ENCODE measurements at regions not wholly inside any gene's neighbourhood (a gene's known extent, or its start where the extent isn't known, plus 50 kb on each side); places are given as distances from the start of the nearest gene placed in this dataset.
"Not testable (repeated sequence)": the region's sequence is repeated elsewhere in the genome, so short reads cannot be mapped to it uniquely, and the experiment has no call there.

DNA sequence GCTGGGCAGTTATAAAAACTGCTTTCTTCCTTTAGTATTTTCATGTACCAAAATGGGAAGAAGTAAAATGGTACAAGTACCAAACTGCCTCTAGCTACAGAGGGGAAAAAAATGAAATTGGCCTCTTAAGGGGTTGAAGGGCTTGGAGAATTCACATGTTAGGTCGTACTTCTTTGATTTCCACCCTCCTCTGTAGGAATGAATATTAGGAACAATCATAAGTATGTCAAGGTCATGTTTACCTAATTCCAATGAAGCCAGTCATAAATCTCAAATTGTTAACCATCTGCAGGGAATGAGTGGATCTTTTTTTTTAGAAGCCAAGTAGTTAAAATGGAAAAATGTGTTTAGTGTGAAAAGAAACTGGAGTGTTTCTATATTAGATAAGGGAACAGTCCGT is 772.6 kb downstream of the PRIM2 start:
- not testable (repeated sequence) for DNase-seq (ENCODE audit: low spot score)

DNA sequence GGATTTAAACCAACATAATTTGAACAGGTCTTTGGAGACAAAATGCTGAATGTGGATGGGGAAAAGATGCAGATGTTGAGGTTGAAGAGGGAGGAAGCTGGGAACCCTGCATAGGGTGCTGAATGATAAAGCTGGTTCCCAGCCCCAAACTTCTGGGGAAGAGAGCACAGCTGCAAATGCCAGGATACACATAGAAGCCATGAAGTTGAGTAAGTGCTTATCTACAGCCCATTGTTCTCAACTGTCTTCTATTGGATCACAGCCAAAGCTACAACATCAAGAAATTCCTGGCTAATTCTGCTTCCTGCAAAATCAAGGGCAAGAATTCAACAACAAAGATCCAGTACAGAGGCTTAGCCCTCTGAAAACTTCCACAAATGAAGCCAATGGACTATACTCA is 779.8 kb downstream of the PRIM2 start:
- not testable (repeated sequence) for DNase-seq (ENCODE audit: low spot score)

DNA sequence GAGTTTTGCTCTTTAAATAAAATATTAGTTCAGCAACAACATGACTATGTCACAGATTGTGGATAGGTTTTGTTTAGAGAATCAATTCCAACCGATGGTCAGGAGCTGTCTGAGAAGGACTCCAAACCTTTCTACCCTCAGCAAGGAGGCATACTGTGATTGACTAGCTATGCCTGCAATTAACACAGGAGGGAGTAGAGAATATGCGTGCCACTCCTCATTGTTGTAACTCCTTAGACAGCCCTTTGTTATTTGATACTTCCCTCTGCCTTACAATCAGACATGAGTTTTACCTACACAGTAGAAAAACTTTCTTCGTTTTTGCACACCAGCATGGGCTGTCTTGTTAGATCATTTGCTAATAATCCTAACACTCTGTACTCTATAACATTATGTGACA is 796.5 kb downstream of the PRIM2 start:
- peak; percentile 13 for DNase-seq (ENCODE audit: low spot score)

DNA sequence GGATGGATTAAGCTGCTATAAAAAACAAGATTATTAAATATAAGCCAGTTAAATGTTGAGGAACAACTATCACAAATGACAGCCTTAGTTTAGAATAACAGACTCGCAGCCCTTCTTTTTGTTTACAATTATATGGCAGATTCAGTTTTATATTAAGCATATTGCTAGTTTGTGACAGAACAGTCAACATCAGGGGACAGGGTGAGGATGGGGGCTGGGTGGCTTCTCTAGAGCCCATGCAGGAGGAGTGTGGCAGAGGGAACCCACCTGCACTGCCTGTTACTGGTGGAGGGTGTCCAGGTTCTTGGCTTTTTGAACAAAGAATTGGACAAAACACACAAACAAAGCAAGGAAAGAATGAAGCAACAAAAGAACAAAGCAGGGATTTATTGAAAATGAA is 799.7 kb downstream of the PRIM2 start:
- not testable (repeated sequence) for DNase-seq (ENCODE audit: low spot score)

DNA sequence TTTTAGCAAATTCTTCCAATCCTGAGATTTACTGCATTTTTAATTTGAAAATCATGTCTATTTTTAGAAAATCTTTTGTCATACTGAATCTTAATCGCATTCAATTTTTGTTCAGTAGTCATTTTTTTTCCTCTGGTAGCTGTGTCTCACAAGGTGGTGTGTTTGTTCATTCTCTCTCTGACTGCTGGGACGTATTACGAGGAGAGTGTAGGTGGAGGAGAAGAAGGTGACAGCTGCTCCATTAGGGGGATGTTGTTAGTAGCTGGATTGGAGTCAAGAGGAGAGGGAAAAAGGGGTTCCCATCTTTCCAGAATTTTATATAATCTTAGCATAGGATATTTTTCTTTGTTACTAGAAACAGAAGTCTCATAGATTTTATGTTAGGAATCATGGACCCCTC is 804.2 kb downstream of the PRIM2 start:
- DNase-seq (ENCODE audit: low spot score), result not testable (repeated sequence)

DNA sequence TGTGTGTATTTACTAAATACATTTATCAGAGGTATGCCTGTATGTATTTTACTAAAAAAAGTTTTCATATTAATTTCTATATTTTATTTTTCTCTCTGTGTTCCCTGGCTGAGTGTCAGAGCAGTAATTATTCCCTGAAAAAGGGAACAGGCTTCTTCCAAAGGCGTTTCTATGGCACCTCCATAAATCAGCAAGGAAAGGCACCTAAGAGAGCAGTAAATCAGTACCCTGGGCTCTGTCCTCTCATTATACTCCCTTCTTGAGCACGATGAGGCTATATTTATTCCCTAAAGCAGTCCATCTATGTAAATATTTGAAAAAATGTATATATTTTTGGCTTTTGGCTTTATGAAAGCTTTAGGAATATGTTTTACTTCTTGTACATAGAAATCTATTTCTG is 806.3 kb downstream of the PRIM2 start:
- DNase-seq (ENCODE audit: low spot score), result not testable (repeated sequence)

DNA sequence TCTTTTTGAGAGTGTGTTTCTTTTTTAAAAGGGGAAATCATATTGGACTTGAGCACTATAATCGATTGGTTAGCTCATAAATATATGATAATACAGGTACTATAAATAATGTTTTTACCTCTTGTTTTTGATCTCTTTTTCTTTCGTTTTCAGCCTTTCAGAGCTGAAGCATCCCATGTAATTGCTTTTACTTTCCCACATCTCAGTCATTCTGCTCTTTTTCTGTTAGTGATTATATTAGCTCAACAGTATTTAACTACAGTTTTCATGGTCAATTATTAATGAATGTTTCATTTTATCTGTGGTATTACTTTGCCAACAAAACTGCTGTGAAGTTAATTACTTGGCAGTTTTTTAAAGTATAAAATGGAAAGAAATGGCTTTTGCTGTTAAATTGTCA is 811.1 kb downstream of the PRIM2 start:
- DNase-seq (ENCODE audit: low spot score), result not testable (repeated sequence)

DNA sequence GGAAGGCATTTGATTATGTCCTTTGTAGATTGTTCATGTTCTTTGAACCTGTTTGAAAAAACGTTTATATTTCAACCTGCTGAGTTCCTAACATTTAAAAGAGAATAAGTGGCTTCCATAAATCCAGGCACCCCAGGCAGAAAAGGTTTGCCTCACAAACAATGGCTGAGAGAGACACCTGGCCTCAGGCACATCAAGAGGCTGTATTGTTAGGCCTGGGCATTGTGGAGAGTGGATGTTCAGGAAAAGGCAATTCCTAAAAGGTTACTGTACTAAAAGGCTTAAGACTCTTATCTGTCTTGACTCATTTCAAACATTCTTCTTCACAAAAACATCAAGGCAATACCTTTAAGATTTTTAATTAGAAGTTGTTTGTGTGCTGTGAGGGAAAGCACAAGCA is 811.7 kb downstream of the PRIM2 start:
- not testable (repeated sequence) for DNase-seq (ENCODE audit: low spot score)

DNA sequence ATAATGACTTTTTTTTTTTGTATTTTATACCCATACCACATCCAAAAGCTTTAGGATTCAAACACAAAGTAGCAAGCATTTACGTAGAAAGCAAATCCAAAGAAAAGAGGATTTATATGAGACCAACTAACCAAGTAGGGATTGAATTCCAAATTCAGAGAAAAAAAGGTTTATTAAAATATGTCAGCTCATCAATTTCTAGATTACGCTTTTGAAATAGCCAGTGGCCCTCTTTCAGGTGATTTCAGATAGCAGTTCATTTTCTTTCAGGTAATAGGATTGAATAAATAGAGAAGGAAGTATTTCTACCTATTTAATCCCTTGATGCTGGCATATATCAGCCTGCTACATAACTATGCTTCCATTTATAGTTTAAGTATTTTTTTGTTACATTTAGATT is 822.3 kb downstream of the PRIM2 start:
- not testable (repeated sequence) for DNase-seq (ENCODE audit: low spot score)

DNA sequence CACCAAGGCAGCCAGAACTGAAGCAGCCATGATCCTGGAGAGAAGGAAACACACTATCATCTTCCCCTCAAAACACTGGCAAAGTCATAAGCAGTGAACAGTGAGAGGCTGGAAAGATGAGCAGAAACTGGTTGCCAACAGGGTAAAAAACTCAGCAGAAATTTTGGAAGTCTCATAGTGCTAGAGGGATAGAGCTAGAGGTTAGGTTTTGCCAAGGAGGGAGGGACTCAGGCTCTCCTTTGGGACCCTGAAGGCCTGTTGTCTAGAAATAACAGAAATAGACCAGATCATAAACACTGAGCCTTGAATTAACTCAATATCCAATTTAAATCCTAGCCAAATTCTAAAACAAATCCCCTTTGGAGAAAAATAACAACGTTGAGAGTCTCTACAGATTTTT is 853.6 kb downstream of the PRIM2 start:
- not testable (repeated sequence) for DNase-seq (ENCODE audit: low spot score)

DNA sequence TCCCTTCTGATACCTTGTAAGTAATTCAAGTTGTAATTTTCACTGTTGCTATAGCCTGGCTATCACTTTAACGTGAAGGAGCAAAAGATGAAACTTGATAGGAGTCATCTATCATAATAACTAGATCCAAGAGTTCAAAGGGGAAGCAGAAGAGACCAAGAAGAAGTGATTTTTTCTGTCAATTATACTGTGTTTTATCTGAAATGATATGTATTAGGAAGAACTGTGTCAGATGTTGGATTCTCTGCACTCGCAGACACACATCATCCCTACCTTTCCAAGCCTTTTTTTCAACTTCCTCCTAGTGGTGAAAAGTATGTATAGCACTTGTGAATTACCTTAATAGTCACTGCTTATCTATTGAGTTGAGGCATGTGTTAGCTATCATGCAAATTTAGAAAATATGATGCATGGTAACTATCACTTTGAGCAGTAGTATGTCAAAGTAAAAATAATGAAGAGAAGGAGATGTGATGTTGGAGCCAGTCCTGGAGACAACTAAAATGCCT is 864.2 kb downstream of the PRIM2 start:
- not testable (repeated sequence) for DNase-seq (ENCODE audit: low spot score)

DNA sequence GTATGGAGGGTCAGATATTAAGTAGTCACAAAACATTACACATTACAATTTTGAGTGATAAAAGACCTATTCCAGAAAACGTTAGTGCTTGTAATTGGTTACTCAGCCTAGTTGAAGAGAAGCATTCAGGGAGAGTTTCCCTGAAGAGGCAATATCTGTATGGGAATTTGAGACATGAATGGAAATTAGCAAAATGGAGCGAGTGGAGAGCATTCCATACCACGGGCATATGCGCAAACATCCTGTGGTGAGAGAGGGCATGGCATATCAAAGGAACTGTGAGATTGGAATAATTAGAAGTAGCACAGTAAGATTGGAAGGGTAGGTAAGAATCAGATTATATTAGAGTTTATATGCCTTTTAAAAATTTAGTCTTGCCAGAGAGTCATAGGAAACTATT is 867.9 kb downstream of the PRIM2 start:
- DNase-seq (ENCODE audit: low spot score), result not testable (repeated sequence)

DNA sequence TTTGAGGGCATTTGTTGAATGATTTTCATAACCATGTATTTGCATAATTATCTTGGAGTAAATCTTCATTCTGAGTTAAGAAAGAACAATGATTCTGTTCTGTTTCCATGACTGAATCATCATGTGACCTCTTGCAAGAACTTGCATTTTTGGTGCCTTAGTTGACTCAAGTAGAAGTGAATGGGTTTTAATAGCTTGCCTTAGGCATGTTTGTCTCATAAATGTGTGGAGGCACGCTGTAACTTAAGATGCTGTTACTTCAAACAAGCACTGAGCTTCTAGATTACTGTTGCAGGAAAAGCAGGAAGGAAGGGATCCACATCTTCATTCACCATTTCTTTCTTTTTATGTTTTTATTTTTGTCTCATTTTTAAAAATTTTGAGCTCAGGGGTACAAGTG is 875.8 kb downstream of the PRIM2 start:
- peak; percentile 68 for DNase-seq (ENCODE audit: low spot score)

DNA sequence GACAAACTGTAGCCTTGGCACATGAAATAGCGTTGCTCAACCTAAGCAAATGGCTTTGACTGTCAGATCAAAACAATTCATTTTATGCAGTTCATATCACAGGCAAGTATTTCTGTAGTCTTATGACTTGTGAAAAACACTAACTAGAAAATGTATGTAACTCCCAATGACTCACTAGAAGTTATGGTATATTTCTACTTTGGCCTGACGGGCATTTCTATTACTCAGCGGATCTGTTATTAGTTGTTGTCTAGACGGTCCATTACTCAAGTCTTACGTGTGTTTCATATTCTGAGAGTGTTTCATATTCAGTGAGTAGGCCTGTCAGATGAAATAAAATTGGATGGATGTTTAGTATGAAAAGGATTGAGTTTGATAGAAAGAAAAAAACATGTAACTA is 880.9 kb downstream of the PRIM2 start:
- DNase-seq (ENCODE audit: low spot score), result no peak

DNA sequence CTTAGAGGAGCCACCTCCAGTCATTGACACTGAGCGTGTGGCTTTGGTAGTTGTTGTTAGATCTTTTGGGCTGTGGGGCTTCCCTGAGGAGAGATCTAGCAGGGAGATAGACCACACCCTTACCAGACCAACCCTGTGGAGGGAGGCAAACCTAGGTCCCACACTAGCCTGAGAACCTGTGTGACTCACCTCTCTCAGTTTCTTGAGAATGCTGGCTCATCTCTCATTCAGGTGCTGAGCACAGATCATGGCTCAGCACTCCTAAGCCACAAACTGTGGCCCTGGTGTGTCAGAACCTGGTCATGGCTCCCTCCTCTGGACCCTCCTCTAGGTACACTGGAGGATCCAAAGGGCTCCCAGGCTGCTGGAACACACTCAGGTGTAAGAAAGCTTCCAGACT is 919.7 kb downstream of the PRIM2 start:
- DNase-seq (ENCODE audit: low spot score), result not testable (repeated sequence)

DNA sequence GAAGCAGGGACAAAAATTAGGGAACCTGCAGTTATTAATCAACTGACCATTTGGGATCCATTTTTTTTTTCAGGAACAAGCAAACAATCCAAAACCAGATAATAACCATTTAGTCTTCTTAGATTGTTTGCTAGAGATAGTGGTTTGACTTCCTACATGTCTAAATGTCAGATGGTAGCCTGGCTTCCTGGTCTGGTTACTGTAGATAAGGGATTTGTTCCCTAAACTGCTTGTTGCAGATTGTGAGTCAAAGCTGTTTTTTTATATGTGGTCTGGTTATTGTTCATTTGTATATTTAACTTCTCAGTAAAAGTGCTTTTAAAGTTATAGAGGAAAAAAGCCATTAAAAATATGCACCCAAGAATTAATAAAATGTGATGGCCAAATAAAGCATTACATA is 921.0 kb downstream of the PRIM2 start:
- DNase-seq (ENCODE audit: low spot score), result not testable (repeated sequence)

DNA sequence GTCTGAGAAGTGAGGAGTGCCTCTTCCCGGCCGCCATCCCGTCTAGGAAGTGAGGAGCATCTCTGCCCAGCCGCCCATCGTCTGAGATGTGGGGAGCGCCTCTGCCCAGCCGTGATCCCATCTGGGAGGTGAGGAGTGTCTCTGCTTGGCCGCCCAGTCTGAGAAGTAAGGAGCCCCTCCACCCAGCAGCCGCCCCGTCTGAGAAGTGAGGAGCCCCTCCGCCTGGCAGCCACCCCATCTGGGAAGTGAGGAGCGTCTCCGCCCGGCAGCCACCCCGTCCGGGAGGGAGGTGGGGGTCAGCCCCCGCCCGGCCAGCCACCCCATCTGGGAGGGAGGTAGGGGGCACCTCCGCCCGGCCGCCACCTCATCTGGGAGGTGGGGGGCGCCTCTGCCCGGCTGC is 940.2 kb downstream of the PRIM2 start:
- not testable (repeated sequence) for DNase-seq (ENCODE audit: low spot score)

DNA sequence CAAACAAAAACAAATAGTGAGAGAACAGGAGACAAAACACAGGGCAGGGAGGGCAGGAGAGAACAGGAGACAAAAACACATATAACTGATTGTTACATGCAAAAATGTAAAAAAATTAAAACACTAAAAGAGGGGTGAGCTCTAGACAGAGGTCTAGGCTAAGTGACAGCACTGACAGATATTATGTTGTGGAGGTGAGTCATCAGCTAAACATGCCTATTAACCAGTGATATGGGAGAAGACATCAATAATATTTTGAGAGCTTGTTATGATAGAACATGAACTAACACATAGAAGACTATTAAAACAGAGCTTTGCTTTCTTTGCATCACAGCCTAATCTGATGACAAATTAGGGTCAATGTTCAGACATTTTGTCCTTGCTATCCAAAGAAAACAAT is 972.7 kb downstream of the PRIM2 start:
- DNase-seq (ENCODE audit: low spot score), result no peak

DNA sequence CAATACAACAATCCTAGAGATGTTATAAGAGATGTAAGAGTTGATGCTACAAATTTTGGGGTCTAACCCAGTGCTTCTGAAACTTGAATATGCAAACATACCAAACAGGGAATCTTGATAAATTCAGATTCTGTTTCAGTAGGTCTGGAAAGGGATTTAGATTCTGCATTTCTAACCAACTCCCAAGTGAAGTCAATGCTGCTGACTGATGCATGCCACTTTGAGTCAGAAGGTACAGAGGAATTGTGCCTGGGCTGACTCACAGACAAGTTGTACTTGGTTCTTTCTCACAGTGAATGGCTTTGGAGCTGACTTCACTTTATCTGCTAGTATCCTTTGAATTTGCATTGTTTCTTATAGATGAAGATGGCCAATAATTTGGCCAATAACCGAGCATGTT is 973.9 kb downstream of the PRIM2 start:
- not testable (repeated sequence) for DNase-seq (ENCODE audit: low spot score)

DNA sequence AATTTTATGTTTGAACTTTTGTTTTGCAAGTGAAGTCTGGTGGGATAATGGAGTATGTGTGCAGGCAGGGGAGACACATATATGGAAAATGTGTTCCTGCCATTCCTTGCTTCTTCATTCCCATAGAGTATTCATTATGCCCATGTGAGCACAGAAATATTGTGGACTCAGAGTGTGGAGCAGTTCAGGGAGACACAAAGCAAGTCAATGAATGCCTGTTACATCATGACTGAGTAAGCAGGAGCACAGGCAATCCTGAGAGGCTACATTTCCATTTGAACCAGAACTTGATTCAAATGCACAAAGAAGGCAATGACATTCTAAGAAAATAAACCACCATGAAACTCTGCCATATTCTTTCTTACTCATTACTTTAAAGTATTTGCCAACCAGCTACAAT is 990.5 kb downstream of the PRIM2 start:
- DNase-seq (ENCODE audit: low spot score), result not testable (repeated sequence)

DNA sequence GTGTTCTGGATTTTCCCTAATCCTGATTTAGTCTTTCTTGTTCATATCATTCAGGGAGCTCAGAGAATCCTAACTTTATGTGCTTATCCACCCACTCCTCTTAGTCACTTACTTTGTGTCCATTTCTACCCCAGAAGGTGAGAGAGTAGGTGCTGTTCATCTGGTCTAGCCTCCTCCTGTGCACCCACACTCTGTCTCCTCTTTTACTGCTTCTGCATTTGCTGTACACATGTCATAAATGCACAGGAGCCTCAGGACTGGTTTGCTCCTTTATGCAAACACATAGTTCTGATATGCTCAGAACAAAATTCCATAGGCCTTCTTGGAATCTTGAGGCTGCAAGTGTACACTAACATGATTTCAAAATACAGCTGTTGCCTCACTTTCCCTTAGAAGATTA is 1014.7 kb downstream of the PRIM2 start:
- DNase-seq (ENCODE audit: low spot score), result not testable (repeated sequence)

DNA sequence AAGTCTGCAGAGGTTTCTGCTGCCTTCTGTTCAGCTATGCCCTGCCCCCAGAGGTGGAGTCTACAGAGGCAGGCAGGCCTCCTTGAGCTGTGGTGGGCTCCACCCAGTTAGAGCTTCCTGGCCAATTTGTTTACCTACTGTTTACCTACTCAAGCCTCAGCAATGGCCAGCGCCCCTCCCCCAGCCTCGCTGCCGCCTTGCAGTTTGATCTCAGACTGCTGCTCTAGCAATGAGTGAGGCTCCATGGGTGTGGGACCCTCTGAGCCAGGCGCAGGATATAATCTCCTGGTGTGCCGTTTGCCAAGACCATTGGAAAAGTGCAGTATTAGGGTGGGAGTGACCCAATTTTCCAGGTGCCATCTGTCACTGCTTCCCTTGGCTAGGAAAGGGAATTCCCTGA is 1024.9 kb downstream of the PRIM2 start:
- DNase-seq (ENCODE audit: low spot score), result not testable (repeated sequence)

DNA sequence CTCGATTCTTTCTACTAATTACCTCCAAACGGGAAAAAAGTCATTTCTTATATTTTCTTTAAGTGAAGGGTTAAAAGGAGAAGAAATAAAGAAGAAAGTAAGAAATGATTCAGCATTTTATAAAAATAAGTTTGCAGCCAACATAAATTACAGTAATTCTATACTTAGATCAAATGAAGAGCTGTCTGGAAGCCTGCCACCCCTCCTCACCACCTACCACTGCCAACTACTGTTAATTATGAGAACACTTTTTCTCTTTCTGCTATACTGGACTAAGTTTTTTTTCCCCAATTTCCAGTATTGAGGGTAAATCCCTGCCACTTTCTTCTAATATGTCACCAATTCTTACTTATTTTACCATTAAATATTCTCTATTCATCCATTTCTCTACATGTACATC is 1030.1 kb downstream of the PRIM2 start:
- not testable (repeated sequence) for DNase-seq (ENCODE audit: low spot score)

DNA sequence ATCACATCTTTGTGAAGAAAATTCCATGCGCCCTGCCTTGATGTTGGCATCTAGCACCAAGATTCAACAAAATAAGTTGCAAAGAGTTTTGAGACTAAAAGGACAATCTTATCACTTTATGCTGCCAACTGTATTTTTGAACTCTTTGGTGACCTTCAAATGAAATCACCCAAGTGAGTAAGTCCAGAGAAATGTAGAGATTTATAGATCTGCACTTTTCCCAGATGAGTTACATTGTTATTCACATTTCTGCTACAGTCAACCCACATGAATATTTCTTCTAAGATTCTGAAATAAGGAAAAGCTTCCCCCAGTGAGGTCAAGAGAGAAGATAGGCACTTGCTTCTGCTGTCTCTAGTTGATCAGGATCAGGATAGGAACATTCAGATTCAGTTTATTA is 1034.2 kb downstream of the PRIM2 start:
- DNase-seq (ENCODE audit: low spot score), result not testable (repeated sequence)

All from H4 (cell line).